HK-2 (cell line): ENCODE measurements at regions not wholly inside any gene's neighbourhood (a gene's known extent, or its start where the extent isn't known, plus 50 kb on each side); places are given as distances from the start of the nearest gene placed in this dataset.

Source experiments
- DNase-seq: peaks from one replicate; pipeline ENCODE4 v3.0.0-alpha.2; 2018; ENCODE audit not compliant: unreplicated experiment

DNA sequence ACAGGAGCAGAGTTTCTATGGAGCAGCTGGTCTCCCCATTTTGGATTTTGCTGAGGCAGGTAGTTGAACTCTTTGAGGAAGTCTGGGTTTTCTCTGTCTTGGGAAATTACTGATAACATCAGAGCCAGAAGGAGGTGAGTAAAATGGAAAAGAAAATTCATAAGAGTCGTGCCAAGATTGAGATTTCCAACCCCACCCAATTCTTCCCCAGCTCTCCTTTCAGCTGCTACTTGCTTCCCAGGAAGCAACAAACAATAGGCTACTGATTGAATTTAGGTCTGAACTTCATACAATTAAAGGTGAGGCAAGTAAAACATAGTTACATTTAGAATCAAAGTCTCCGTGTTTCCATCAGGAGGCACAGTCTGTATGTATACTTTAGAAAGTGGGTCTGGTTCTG is 54.6 kb upstream of the EOLA2 start:
- no peak for DNase-seq

GRCh38 chrX:149993989-149994388 is 55.7 kb upstream of the EOLA2 start:
- DNase-seq = no peak

GRCh38 chrX:149996515-149996914 is 58.2 kb upstream of the EOLA2 start:
- DNase-seq = no peak

DNA sequence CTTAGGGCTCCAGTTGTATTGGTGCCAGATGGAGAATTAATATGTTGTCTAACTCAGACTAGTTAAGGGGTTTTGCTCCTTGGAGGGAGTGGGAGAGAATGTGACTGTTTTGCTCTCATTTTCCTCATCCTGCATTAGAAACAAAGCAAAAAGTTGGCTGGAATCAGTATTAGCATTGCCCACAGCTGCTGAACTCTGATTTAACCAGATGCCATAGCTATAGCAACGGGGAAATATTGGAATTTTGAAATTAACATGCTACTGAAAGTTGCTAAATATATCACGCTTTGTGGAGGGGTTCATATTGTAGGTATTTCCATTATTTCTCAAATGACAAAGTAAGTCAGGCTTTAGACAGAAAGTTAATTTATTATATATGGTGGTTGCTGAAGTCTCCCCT is 66.7 kb upstream of the EOLA2 start:
- no peak for DNase-seq

DNA sequence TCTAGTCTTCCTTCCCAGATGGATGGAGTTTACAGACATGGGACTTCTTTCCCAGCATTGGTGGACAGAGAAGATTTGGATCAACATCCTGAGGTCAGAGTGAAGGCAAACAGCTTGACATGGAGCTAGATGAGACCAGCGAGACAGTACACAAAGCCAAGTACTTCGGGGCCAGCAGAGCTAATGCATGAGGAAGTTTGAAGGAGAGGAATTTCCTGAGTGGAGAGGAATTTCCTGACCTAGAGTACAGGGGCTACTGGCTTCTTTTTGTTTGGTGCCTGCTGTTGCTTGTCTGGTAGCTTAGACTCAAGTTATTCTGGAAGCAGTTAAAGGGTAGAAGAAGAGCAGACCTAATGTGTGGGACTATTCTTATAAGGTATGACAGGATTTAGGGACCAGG is 69.1 kb upstream of the EOLA2 start:
- DNase-seq = no peak

DNA sequence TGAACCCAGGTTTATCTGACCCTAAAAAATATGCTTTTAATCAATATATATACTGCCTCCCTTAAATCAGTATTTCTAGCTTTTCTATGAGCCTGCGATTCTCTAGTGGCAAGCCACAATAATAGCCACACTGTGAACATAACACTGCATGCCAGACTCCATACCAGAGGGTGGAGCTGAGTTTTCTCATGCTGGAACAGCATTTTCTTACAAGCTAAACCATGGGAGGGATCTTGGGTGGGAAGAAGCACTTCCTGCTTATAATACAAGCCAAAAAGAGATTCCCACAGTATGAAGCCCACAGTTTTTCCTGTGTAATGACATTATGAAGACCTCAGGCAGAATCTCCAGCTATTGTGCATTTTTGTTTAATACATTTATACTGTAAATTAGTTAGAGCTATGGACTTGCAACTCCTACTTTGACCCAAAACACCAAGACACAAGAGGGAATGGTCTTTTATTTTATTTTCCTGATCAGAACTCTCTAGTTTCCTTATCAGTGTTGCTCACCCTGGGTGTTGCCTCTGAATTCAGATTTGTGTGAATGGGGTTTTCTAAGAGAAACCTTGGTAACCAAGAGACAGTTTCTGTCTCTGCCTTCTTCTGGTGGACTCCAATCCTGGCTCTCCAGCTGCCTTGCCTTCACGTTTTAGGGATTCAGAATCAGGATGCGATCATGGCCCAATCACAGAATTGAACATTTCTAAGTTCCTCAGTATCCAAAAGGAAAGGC is 74.5 kb upstream of the EOLA2 start:
- DNase-seq = no peak

GRCh38 chrX:150014525-150014924 is 76.2 kb upstream of the EOLA2 start:
- no peak for DNase-seq

DNA sequence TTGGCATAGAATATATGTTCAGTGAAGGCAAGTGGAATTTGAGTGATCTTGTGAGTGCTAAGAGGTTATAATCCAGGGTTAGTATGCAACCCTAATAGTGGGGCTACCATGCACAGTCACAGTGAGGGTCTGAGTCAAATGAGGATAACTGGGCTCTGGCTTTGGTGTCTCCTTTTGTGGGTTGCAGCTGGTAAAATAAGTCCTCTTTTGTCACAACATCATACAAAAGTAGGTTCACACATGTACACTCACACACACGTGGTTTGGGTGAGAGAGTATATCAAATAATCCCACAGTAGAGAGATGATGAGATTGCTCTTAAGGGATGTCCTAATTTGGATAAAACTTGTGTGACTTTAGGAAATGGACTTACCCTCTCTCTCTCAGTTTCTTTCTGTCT is 79.6 kb upstream of the EOLA2 start:
- no peak for DNase-seq

- no peak for DNase-seq
Measured at GRCh38 chrX:150018931-150019361, 80.7 kb upstream of the EOLA2 start.

DNA sequence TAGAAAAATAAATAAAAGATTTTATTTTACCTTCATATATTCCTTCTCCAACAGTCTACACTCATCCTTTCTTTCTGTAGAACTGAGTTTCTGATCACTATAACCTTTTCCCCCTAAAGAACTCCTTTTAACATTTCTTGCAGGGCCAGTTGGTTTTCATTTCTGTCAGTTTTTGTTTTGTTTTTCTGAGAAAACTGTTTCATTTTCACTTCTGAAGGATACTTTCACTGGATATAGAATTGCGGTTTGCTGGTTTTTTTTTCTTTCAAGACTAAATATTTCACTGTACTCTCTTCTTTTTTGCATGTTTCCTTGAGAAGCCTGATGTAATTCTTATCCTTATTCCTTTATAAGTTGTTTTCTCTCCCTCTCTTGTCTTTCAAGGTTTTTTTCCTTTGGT is 90.4 kb upstream of the EOLA2 start:
- no peak for DNase-seq

GRCh38 chrX:150032742-150033141 is 94.5 kb upstream of the EOLA2 start:
- no peak for DNase-seq

GRCh38 chrX:150034788-150035187 is 96.5 kb upstream of the EOLA2 start:
- DNase-seq = no peak

GRCh38 chrX:150035531-150035930 is 97.2 kb upstream of the EOLA2 start:
- no peak for DNase-seq

GRCh38 chrX:150036181-150036580 is 97.9 kb upstream of the EOLA2 start:
- DNase-seq = peak; percentile 53

- no peak for DNase-seq
Measured at GRCh38 chrX:150036641-150037040, 98.3 kb upstream of the EOLA2 start.

DNA sequence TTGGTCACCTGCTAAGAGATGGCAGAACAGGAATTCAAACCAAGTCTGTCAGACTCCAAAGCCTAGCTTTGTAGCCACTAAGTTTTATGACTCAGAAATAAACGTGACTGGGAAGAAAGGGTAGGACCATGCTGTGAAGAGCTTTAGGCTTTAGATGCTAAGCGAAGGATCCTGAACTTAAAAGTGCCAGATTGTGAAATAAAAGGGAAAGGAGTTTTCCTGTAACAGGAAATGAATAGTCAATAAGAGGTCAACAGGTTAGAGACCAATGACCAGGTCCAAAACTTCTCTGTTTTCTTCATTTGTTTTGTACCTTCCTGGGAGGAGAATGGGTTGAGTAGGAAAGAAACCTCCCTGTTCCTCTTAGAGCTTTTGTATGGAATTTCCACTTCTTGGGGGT is 98.8 kb upstream of the EOLA2 start:
- DNase-seq = no peak

GRCh38 chrX:150038315-150038714 is 100.0 kb upstream of the EOLA2 start:
- no peak for DNase-seq

GRCh38 chrX:150038986-150039599 is 100.8 kb upstream of the EOLA2 start:
- no peak for DNase-seq

GRCh38 chrX:150041208-150041607 is 102.9 kb upstream of the EOLA2 start:
- no peak for DNase-seq

GRCh38 chrX:150044556-150044955 is 106.3 kb upstream of the EOLA2 start:
- no peak for DNase-seq

GRCh38 chrX:150047818-150048217 is 109.5 kb upstream of the EOLA2 start:
- no peak for DNase-seq

DNA sequence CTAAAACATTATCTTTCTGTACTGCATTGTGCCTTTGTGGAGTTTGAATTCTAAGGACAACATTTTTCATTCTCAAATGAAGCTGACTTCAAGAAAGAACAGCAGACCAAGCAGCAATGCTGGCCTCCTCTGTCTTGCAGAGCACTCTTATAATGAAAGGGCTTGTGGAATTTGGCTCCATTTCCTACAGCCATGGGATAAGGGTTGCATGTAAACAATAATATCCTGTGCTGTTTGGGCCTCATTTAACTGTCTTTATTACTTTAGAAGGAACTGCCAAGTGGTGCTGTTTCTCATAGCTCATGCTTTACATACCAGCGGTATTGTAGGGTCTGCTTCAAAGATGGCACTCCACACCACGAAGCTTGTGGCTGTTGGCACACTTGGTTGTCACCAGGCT is 111.4 kb upstream of the EOLA2 start:
- no peak for DNase-seq

- DNase-seq = no peak
Measured at GRCh38 chrX:150050387-150050786, 112.1 kb upstream of the EOLA2 start.

- no peak for DNase-seq
Measured at GRCh38 chrX:150051096-150051495, 112.8 kb upstream of the EOLA2 start.
